ENCODE measurements at regions not wholly inside any gene's neighbourhood (a gene's known extent, or its start where the extent isn't known, plus 50 kb on each side); places are given as distances from the start of the nearest gene placed in this dataset.

GRCh38 chr10:2476812-2477553, 590.4 kb upstream of the PFKP start:
- intact Hi-C loops (cut with DNase I; ENCODE audit: low total_unique reads), result no loop called here
- 72 to 94% methylated on average over 3 to 9 of the region's 9 CpGs for WGBS, 2 donors (ENCODE audit: low coverage in 1 of 2)
- Histone ChIP-seq H3K27ac (no peak overlapping the region), H3K9me3 (peaks cover 0 to 3% of the 10 kb centered on the region in 2 donors), H3K36me3 (no peaks in the 10 kb centered on the region), H3K4me1 (no peaks in the 10 kb centered on the region), H3K4me3 (no peak overlapping the region), H3K27me3 (no peaks in the 10 kb centered on the region)
- in situ Hi-C loops (cut with MboI; ENCODE audit: low pct_ligation_motif_present in 1 of 4, low pct_unique_long_range_greater_than_20kb in 1 of 4, low sequenced_read_pairs in 3 of 4), result no loop called here
- DNase-seq, result no peak
- TF ChIP-seq POLR2AphosphoS5 (IDR thresholded peaks at IDR 0.05) (no peak), POLR2A (IDR thresholded peaks at IDR 0.05) (no peak), EP300 (IDR thresholded peaks at IDR 0.05; ENCODE audit: low read depth) (no peak), CTCF (IDR thresholded peaks at IDR 0.05) (no peak)

DNA sequence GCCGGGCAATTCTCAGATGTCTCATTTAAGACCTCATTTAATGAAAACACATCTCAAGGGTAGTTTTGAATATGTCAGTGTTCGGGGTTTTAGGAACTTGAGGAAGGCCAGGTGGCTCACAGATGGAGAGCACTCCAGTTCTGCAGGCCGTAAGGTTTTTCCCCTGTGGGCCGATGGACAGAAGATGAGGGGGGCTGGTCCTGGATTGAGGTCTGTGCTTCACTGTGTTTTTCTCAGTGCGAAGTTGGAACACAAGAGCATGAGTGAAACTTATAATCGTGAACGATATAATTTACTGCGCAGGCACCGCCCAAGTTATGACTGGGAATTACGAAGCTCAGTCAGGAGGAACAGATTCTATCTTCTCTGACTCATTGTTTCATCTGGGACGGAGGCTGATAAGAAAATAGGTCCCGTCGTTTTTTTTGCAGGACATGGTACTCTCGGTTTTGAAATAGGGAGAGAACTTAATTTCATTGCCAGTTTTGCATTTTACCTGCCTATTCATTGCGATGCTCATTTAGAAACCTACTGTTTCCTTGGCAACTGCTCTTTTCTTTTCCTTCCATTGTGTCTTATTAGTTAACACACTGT, 591.0 kb upstream of the PFKP start:
- intact Hi-C loops (cut with DNase I; ENCODE audit: low total_unique reads), result no loop called here
- Histone ChIP-seq H3K27me3 (no peaks in the 10 kb centered on the region), H3K4me1 (no peaks in the 10 kb centered on the region), H3K9me3 (peaks cover 0 to 3% of the 10 kb centered on the region in 2 donors), H3K36me3 (no peaks in the 10 kb centered on the region), H3K27ac (no peak overlapping the region), H3K4me3 (no peak overlapping the region)
- no peak for TF ChIP-seq POLR2AphosphoS5 (IDR thresholded peaks at IDR 0.05)
- TF ChIP-seq POLR2A (IDR thresholded peaks at IDR 0.05), result no peak
- TF ChIP-seq EP300 (IDR thresholded peaks at IDR 0.05; ENCODE audit: low read depth), result no peak
- no peak for TF ChIP-seq CTCF (IDR thresholded peaks at IDR 0.05)
- WGBS, 2 donors (ENCODE audit: low coverage in 1 of 2), result 54 to 67% methylated on average over 8 to 15 of the region's 15 CpGs
- no peak for DNase-seq
- in situ Hi-C loops (cut with MboI; ENCODE audit: low pct_ligation_motif_present in 1 of 4, low pct_unique_long_range_greater_than_20kb in 1 of 4, low sequenced_read_pairs in 3 of 4), result no loop called here

- DNase-seq, result no peak
- H3K27me3 ChIP-seq, result no peaks in the 10 kb centered on the region
- no peak overlapping the region for H3K4me3 ChIP-seq
- peaks cover 3% of the 10 kb centered on the region in 2 donors for H3K9me3 ChIP-seq
- no peak for TF ChIP-seq EP300 (IDR thresholded peaks at IDR 0.05; ENCODE audit: low read depth)
- TF ChIP-seq CTCF (IDR thresholded peaks at IDR 0.05), result no peak
- no peak for TF ChIP-seq POLR2A (IDR thresholded peaks at IDR 0.05)
- no peak for TF ChIP-seq POLR2AphosphoS5 (IDR thresholded peaks at IDR 0.05)
- H3K27ac ChIP-seq, result no peak overlapping the region
- no peaks in the 10 kb centered on the region for H3K4me1 ChIP-seq
- no peaks in the 10 kb centered on the region for H3K36me3 ChIP-seq
- in situ Hi-C loops (cut with MboI; ENCODE audit: low pct_ligation_motif_present in 1 of 4, low pct_unique_long_range_greater_than_20kb in 1 of 4, low sequenced_read_pairs in 3 of 4), result no loop called here
- intact Hi-C loops (cut with DNase I; ENCODE audit: low total_unique reads), result no loop called here
- WGBS, 2 donors (ENCODE audit: low coverage in 1 of 2), result 61 to 80% methylated on average over 6 of the region's 6 CpGs
Measured at GRCh38 chr10:2475711-2476217, 591.6 kb upstream of the PFKP start.

DNA sequence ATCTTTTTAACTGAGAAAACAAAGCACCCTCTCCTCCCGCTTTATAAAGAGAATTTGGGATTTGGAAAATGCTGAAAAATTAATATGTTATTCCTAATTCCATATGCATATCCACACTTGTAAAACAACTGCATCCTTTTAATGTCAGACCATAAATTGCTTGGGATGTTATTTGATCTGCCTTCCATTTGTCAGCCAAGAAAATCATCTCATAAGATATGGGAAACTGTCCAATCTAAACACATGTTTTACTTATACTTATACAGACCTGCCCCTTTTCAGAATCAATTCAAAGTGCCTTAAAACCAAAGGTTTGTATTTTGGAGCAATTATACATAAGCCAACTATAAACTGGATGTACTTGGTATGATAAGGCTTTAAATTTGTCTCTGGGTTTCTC, 595.5 kb upstream of the PFKP start:
- in situ Hi-C loops (cut with MboI; ENCODE audit: low pct_ligation_motif_present in 1 of 4, low pct_unique_long_range_greater_than_20kb in 1 of 4, low sequenced_read_pairs in 3 of 4), result no loop called here
- TF ChIP-seq POLR2A (IDR thresholded peaks at IDR 0.05), result no peak
- no peak for TF ChIP-seq CTCF (IDR thresholded peaks at IDR 0.05)
- no peak for TF ChIP-seq POLR2AphosphoS5 (IDR thresholded peaks at IDR 0.05)
- no peak for TF ChIP-seq EP300 (IDR thresholded peaks at IDR 0.05; ENCODE audit: low read depth)
- Histone ChIP-seq H3K27me3 (no peaks in the 10 kb centered on the region), H3K9me3 (peaks cover 3 to 4% of the 10 kb centered on the region in 2 donors), H3K27ac (no peak overlapping the region), H3K4me1 (no peaks in the 10 kb centered on the region), H3K36me3 (no peaks in the 10 kb centered on the region), H3K4me3 (no peak overlapping the region)
- no peak for DNase-seq
- 80 to 84% methylated on average over 1 of the region's 1 CpG for WGBS, 2 donors (ENCODE audit: low coverage in 1 of 2)
- intact Hi-C loops (cut with DNase I; ENCODE audit: low total_unique reads), result no loop called here
